Activated CD4-positive, alpha-beta T cell treated with anti-CD3 and anti-CD28 coated beads for 24 hours (primary cell): ENCODE measurements at regions not wholly inside any gene's neighbourhood (a gene's known extent, or its start where the extent isn't known, plus 50 kb on each side); places are given as distances from the start of the nearest gene placed in this dataset.
"Not testable (repeated sequence)": the region's sequence is repeated elsewhere in the genome, so short reads cannot be mapped to it uniquely, and the experiment has no call there.

Experiments
- DNase-seq, 2 donors: peaks; one replicate each; pipeline ENCODE4 v3.0.0-alpha.2; 2020; ENCODE audit warnings: low read depth in 2 of 2

GRCh38 chr6:93183531-93183972 lies 235.8 kb downstream of the EPHA7 start:
- DNase-seq, result no peak

- DNase-seq, result no peak
Measured at GRCh38 chr6:93182938-93183479, 236.3 kb downstream of the EPHA7 start.

- no peak for DNase-seq
Measured at GRCh38 chr6:93177918-93178317, 241.4 kb downstream of the EPHA7 start.

- DNase-seq, result no peak
Measured at GRCh38 chr6:93177438-93177837, 241.9 kb downstream of the EPHA7 start.

GRCh38 chr6:93176070-93176469 lies 243.3 kb downstream of the EPHA7 start:
- DNase-seq, result no peak

- not testable (repeated sequence) for DNase-seq
Measured at GRCh38 chr6:93173573-93173972, 245.8 kb downstream of the EPHA7 start.

- no peak for DNase-seq
Measured at GRCh38 chr6:93165850-93166430, 253.4 kb downstream of the EPHA7 start.

GRCh38 chr6:93164781-93165180 lies 254.6 kb downstream of the EPHA7 start:
- no peak for DNase-seq

GRCh38 chr6:93163146-93163545 lies 256.2 kb downstream of the EPHA7 start:
- no peak for DNase-seq

GRCh38 chr6:93139408-93140081 lies 279.8 kb downstream of the EPHA7 start:
- no peak for DNase-seq

- DNase-seq, result no peak
Measured at GRCh38 chr6:93136111-93136510, 283.2 kb downstream of the EPHA7 start.

- DNase-seq, result no peak
Measured at GRCh38 chr6:93124006-93124632, 295.2 kb downstream of the EPHA7 start.

- no peak for DNase-seq
Measured at GRCh38 chr6:93123585-93123984, 295.8 kb downstream of the EPHA7 start.

GRCh38 chr6:93120154-93120742 lies 299.1 kb downstream of the EPHA7 start:
- no peak for DNase-seq

- no peak for DNase-seq
Measured at GRCh38 chr6:93105907-93106306, 313.5 kb downstream of the EPHA7 start.

GRCh38 chr6:93105017-93105416 lies 314.3 kb downstream of the EPHA7 start:
- no peak for DNase-seq

- no peak for DNase-seq
Measured at GRCh38 chr6:93104195-93104817, 315.1 kb downstream of the EPHA7 start.

- DNase-seq, result no peak
Measured at GRCh38 chr6:93088621-93089501, 330.5 kb downstream of the EPHA7 start.

GRCh38 chr6:93087606-93088005 lies 331.8 kb downstream of the EPHA7 start:
- no peak for DNase-seq

- no peak for DNase-seq
Measured at GRCh38 chr6:93086351-93086750, 333.0 kb downstream of the EPHA7 start.
